ENCODE measurements at regions not wholly inside any gene's neighbourhood (a gene's known extent, or its start where the extent isn't known, plus 50 kb on each side); places are given as distances from the start of the nearest gene placed in this dataset.

DNA sequence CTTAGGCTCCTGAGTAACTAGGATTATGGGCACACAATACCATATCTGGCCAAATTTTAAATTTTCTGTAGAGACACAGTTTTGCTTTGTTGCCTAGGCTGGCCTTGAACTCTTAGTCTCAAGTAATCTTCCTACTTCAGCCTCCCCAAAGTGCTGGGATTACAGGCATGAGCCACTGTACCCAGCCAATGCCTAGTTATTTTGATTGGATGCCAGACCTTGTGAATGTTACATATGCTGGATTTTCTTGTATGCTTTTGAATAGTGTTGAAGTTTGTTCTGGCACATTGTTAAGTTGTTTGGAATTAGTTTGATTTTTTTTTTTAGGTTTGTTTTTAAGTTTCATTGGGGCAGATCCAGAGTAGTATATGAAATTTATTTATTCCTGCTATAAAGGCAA, 110.7 kb upstream of the ANO5 start:
- intact Hi-C loops (cut with DNase I; ENCODE audit: low total_unique reads), result no loop called here

GRCh38 chr11:22082788-22083187, 110.1 kb upstream of the ANO5 start:
- Histone ChIP-seq H3K9me3 (no peaks in the 10 kb centered on the region), H3K4me1 (no peaks in the 10 kb centered on the region), H3K4me3 (no peak overlapping the region), H3K36me3 (no peaks in the 10 kb centered on the region), H3K27ac (no peak overlapping the region), H3K27me3 (no peaks in the 10 kb centered on the region)
- intact Hi-C loops (cut with DNase I; ENCODE audit: low total_unique reads), result no loop called here
- DNase-seq, result peak in 1 of 2 donors; percentile 7
- no peak for TF ChIP-seq CTCF (IDR thresholded peaks at IDR 0.05)
- TF ChIP-seq POLR2A (IDR thresholded peaks at IDR 0.05), result no peak
- no peak for TF ChIP-seq EP300 (IDR thresholded peaks at IDR 0.05)
- TF ChIP-seq POLR2AphosphoS5 (IDR thresholded peaks at IDR 0.05), result no peak

More for the DNA sequence above, 110.7 kb upstream of the ANO5 start:
- no peak for TF ChIP-seq EP300 (IDR thresholded peaks at IDR 0.05)
- TF ChIP-seq CTCF (IDR thresholded peaks at IDR 0.05), result no peak
- no peak for TF ChIP-seq POLR2AphosphoS5 (IDR thresholded peaks at IDR 0.05)
- no peak for TF ChIP-seq POLR2A (IDR thresholded peaks at IDR 0.05)
- Histone ChIP-seq H3K36me3 (no peaks in the 10 kb centered on the region), H3K27ac (no peak overlapping the region), H3K27me3 (no peaks in the 10 kb centered on the region), H3K4me3 (no peak overlapping the region), H3K4me1 (no peaks in the 10 kb centered on the region), H3K9me3 (no peaks in the 10 kb centered on the region)
- DNase-seq, result no peak

DNA sequence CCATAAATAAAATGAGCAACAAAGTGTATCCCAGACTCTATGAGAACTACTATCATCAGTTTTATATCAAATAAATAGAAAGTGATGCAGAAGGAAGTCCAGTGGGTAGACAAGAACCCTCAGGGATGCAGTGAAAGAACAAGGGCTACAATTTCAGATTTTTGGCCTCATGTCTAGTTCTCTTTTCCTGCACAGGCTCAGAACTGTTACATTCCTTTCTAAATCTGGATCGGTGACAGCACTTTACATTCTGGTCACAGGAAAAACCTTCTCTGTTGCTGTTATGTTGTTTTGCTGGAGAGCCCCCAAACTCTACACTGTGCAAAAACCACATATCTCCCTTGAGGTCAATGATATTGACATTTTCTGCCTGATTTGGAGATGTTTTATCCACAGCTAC, 108.8 kb upstream of the ANO5 start:
- intact Hi-C loops (cut with DNase I; ENCODE audit: low total_unique reads), result no loop called here
- Histone ChIP-seq H3K4me1 (no peaks in the 10 kb centered on the region), H3K36me3 (no peaks in the 10 kb centered on the region), H3K4me3 (no peak overlapping the region), H3K27ac (no peak overlapping the region), H3K27me3 (no peaks in the 10 kb centered on the region), H3K9me3 (no peaks in the 10 kb centered on the region)
- TF ChIP-seq POLR2A (IDR thresholded peaks at IDR 0.05) (no peak), POLR2AphosphoS5 (IDR thresholded peaks at IDR 0.05) (no peak), EP300 (IDR thresholded peaks at IDR 0.05) (no peak)
- WGBS, 5 donors, result 19 to 57% (median 37%) methylated on average over 1 of the region's 1 CpG
- DNase-seq, result peak in 1 of 2 donors; percentile 2

DNA sequence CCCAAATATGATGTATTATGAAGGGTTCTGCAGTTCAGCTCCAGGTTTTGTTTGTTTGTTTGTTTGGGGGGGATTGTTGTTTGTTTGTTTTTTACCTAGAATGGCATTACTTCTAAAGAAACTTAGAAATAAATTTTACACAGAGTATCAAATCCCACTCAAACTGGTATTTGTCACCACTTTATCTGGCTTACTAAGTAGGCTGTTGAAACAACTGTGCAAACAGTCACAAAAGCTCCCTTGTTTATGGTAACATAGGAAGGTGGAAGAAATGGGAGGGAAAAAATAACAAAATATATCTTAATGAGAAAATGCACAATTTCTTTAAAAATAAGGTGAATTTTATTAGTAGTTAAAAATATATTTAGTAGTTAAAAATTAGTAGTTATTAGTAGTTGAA, 108.3 kb upstream of the ANO5 start:
- DNase-seq, result no peak
- no peaks in the 10 kb centered on the region for H3K4me1 ChIP-seq
- H3K36me3 ChIP-seq, result no peaks in the 10 kb centered on the region
- H3K4me3 ChIP-seq, result no peak overlapping the region
- intact Hi-C loops (cut with DNase I; ENCODE audit: low total_unique reads), result no loop called here
- TF ChIP-seq EP300 (IDR thresholded peaks at IDR 0.05) (no peak), CTCF (IDR thresholded peaks at IDR 0.05) (no peak), POLR2AphosphoS5 (IDR thresholded peaks at IDR 0.05) (no peak), POLR2A (IDR thresholded peaks at IDR 0.05) (no peak)
- no peaks in the 10 kb centered on the region for H3K9me3 ChIP-seq
- no peaks in the 10 kb centered on the region for H3K27me3 ChIP-seq
- H3K27ac ChIP-seq, result no peak overlapping the region

- Histone ChIP-seq H3K4me3 (no peak overlapping the region), H3K36me3 (no peaks in the 10 kb centered on the region), H3K9me3 (no peaks in the 10 kb centered on the region), H3K27ac (no peak overlapping the region), H3K4me1 (no peaks in the 10 kb centered on the region), H3K27me3 (no peaks in the 10 kb centered on the region)
- intact Hi-C loops (cut with DNase I; ENCODE audit: low total_unique reads), result no loop called here
- DNase-seq, result no peak
- WGBS, 5 donors, result 68 to 78% (median 72%) methylated on average over 2 of the region's 2 CpGs
- TF ChIP-seq POLR2AphosphoS5 (IDR thresholded peaks at IDR 0.05) (no peak), POLR2A (IDR thresholded peaks at IDR 0.05) (no peak), EP300 (IDR thresholded peaks at IDR 0.05) (no peak), CTCF (IDR thresholded peaks at IDR 0.05) (no peak)
These were observed 103.3 kb upstream of the ANO5 start for GRCh38 chr11:22089609-22090008.

Data from stomach (tissue), 8 donors.